Stimulated activated CD8-positive, alpha-beta memory T cell treated with anti-CD3 and anti-CD28 coated beads, Interleukin-2, amount 100 ng/mL, for 48 hours (primary cell): ENCODE measurements at regions not wholly inside any gene's neighbourhood (a gene's known extent, or its start where the extent isn't known, plus 50 kb on each side); places are given as distances from the start of the nearest gene placed in this dataset.
"Not testable (repeated sequence)": the region's sequence is repeated elsewhere in the genome, so short reads cannot be mapped to it uniquely, and the experiment has no call there.

Source experiments
- DNase-seq, 2 donors: peaks; one replicate each; pipeline ENCODE4 v3.0.0-alpha.2; 2020; ENCODE audit warnings: low read depth in 2 of 2

DNA sequence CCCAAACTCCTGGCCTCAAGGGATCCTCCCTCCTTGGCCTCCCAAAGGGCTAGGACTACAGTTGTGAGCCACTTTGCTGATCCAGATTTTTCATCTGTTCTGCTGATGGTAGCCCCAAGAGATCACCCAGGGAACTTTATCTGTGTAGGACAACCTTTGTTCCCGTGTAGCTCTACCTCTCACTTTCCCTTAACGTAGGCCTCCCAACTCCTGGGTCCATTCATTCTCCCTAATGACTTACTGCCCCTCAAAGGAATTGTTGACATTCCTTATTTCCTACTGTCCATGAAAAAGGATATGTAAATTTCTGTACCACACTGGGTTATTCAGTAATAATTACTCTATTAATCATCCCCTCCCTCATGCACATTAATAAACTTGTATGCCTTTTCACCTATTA lies 51.0 kb upstream of the PHF24 start:
- DNase-seq: no peak

DNA sequence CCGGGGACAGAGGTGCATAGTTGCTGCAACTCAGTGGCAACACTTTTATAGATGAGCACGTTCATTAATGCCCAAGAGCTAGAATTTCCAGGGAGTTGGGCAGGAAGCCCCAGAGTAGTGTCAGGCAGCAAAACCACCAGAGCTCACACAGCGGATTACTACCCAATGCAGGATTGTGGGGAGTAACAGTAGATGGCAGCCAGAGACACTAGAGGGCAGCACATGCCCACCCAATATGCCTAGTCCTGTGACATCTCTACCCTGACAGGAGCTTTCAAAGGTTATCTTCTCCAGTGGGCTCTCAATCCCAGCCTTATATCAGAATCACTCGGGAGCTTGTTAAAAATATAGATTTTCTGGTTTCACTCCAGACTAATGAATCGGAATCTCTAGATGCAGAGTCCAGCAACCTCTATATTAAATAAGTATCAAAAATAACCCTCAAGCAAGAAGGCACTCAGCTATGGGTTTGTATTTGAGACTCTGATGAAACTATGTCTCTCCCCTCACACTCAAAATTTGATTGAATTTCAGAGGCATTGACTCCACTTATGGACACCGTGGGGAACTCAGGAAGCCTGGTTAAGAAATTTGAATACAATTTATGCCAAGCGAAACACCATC lies 58.4 kb upstream of the PHF24 start:
- DNase-seq: peak; percentile 47 to 69

DNA sequence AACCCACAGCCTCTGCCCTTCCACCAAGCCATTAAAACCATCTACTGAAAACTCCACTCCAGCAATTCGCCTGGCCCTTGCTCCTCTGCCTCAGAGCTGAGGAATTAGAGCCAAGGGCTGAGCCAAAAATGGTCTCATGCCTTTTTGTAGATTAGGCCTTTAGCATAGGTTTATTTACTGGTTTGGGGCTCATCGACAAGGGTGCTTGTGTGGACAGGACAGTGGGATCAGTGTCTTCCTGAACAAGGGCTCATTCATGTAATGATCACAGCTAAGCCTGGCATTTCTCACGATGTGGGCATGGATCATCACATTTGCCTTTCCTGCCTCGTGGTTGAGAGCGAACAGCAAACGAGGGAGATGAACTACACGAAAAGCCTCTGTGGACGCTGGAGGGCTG lies 59.2 kb upstream of the PHF24 start:
- no peak for DNase-seq

DNA sequence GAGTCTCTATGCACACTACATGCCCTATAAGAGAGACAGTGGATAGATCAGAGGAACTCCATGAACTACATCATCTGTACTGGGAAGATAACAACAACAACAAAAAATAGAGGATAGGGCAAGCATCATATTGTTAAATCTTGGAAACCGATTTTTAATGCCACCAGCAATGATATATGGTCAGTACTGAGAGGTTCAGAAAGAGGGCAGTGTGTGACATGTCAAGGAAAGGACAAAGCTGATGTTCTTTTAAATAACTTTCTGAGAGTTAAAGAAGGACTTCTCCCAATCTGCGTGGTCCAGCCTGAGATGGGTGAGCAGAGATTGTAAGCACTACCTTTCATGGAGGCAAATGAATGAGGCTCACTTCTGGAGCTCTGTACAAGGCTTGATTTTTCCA lies 62.0 kb upstream of the PHF24 start:
- DNase-seq: no peak

DNA sequence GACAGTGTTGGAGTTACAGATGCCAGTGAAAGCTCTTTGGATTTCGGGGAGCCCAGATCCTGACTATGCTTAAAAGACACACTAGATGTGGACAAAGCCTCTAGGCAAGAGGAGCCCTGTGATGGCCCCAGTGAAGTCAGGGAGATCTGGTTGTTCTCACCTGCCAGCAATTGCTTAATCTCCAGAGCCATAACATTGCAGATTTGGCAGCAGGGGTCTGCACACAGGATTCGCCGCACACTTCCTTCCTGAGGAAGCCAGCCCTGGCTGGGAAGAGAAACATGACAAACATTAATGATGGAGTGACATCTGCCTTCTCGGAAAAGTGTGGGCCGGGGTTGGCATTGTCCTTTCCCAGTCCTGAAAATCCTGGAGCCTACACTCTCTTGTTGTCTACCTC lies 65.2 kb upstream of the PHF24 start:
- DNase-seq: no peak

DNA sequence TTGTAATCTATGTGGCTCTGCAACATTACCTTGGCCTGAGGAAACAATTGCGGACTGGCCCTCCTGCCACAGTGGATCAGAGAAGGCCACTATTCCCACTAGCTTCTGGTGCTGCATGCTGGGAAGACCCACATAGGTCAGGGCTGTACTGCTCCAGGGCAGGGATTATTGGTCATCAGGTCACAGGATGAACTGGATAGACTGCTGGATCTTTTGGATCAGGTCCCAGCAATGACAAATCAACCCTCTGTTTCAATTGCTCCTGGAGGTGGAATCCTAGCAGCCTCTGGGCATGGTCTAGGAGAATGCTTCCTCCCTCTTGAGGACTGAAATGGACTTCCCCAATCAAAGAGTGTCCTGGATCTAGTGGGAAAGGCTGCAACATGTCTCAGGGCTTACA lies 66.7 kb upstream of the PHF24 start:
- DNase-seq: no peak

DNA sequence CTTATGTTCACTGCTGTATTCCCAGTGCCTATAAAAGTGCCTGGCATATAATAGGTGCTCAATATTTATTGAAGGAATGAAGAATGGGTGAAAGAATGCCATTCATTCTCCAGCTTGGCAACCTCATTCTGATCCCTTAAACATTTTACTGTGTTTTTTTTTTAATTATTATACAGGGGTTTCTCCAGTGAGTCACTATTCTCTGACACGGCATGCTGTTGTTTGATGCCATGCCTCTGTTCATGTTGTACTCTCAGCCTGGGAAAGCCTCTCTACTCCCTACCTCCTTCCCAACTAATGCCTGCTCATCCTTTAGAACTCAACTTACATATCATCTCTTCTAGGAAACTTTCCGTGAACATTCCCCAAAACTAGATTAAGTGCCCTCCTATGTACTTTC lies 70.2 kb upstream of the PHF24 start:
- no peak for DNase-seq

DNA sequence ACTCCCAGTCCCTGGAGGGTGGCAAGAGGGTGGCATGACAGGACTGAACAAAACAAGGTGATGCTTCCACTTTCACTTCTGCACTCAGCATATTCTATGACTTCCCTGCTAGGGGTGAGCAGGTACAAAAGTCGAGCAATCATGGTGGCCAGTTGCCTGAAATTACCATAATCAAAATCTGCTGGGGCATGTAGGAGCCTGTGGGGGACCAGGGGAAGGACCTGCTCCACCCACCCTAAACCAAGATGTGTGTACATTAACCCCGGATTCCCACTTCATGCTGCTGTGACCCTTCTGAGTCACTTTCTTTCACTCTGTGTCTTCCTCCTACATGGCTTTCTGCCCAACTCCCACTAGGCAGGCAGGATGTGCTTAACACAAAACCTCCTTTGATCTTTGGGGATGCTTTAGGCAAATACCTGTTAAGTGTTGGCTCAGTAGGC lies 73.3 kb upstream of the PHF24 start:
- DNase-seq: peak in 1 of 2 donors; percentile 5

DNA sequence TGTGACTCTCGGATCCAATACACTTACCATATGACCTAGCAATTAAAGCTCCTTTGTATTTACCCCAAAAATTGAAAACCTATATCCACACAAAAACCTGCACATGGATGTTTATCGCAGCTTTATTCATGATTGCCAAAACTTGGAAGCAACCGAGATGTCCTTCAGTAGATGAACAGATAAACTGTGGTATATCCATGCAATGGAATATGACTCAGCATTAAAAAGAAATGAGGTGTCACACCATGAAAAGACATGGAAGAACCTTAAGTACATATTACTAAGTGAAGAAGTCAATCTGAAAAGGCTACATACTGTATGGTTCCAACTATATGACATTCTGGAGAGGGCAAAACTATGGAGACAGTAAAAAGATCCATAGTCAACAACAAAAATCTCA lies 82.0 kb upstream of the PHF24 start:
- DNase-seq: no peak

DNA sequence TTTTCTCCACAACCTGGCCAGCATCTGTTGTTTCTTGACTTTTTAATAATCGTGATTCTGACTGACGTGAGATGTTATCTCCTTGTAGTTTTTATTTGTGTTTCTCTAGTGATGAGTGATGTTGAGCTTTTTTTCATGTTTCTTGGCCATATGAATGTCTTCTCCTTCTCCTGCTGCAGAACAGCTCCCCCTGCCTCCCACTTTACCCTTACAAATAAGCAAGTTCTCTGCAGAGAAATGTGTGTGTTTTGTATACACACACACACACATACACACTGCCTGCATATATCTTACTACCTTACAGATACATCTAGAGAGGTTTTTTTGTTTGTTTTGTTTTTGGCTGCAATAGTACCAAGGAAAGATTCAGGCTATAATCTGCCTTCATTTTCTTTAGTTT lies 88.7 kb upstream of the PHF24 start:
- no peak for DNase-seq

DNA sequence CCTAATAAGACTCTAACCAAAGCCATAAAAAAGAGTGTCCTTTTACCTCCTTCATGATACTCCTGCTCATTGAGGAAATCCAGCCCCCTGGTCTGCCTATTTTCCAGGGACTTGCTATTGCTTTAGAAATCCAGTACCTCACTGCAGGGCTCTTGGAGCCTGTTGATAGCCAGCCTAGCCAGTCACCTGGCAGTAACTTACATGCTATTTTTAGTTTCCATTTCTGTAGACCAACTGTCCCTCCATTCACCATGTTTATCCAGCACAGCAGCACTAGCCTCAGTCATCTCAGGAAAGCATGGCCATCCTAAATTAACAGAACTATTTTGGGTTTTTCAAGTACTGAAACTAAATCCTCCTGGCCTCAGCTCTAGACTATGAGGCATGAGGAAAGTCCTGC lies 91.5 kb upstream of the PHF24 start:
- DNase-seq: no peak

DNA sequence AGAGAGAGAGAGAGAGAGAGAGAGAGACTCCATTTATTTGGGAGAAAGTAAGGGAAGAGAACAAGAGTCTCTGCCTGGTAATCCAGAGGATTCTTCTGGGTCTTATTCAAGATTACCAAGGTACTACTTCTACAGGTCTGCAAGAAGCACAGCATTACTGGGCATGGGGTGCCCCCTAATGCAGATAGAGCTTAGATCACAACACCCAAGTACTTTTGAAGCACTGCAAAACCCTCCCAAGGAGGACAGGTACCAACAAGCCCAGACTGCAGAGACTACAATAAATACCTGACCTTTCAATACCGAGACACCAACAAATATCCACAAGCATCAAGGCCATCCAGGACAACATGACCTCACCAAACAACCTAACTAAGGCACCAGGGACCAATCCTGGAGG lies 94.7 kb upstream of the PHF24 start:
- DNase-seq: no peak

DNA sequence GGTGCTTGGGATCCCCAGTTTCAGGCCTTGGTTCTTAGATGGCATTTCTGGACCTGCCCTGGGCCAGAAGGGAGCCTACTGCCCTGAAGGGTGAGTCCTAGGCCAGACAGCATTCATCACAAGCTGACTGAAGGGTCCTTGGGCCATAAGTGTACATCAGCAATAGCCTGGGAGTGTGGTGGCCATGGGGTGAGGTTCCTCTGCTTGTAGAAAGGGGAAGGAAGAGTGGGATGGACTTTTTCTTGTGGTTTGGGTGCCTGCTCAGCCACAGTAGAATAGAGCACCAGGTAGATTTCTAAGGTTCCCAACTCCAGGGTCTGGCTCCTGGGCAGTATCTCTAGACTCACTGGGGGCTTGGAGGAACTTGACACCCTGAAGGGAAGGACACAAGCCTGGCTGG lies 95.2 kb upstream of the PHF24 start:
- no peak for DNase-seq

DNA sequence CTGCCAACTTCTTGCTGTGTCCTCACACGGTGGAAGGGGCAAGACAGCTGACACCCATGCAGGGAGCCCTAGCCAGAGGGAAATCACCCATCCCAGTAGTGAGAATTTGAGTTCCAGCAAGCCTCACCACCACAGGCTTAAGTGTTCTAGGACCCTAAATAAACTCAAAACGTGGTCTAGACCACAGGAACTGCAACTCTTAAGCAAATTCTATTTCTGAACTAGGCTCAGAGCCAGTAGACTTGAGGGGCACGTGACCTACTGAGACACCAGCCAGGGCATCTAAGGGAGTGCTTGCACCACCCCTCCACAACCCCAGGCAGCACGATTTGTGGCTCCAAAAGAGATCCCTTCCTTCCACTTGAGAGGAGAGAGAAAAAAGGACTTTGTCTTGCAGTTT lies 96.0 kb upstream of the PHF24 start:
- DNase-seq: no peak

DNA sequence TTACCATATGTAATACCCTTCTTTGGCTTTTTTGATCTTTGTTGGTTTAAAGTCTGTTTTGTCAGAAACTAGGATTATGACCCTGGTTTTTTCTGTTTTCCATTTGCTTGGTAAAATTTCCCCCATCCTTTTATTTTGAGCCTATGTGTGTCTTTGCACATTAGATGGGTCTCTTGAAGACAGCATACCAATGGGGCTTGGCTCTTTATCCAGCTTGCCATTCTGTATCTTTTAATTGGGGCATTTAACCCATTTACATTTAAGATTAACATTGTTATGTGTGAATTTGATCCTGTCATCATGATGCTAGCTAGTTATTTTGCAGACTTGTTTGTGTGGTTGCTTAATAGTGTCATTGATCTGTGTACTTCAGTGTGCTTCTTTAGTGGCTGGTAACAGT lies 103.1 kb upstream of the PHF24 start:
- not testable (repeated sequence) for DNase-seq

DNA sequence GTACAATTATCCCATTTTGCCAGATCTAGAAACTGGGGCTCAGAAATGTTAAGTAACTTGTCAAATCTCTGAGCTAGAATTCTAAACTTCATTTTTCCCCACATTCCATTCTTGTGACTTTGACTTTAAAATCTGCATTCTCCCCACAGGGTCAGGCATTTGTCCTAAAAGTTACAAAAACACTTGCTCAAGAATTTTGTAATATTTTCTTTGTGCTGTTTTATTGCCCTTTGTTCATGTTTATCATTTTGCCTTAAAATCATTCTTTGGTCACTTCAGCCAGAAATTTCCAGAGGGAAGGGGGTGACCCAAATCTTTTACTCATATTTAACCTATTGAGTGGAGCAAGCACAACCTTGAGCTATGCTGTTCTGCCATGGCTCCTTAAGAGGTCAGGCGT lies 120.1 kb upstream of the CCL21 start:
- DNase-seq: no peak

DNA sequence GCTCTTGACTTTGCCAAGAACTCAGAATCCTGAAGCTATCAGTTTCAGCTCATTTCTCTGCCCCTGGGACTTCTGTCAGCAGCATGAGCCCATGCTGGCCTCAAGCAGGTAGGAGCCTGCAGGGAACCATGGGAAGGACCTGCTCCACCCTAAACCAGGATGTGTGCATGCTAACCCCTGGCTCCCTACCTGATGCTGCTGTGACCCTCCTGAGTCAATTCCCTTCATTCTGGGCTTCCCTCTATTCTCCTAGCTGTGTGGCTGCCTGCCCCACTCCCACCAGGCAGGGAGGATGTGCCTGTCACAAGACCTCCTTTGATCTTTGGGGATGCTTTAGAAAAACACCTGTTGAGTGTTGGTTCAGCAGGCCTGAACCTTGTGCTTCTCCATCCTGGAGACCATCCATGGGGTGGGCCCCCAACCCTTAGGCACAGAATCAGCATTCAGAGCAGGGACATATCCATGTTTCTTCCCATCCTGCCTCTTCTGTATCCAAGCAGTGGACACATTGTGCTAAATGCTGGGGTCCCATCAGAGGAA lies 117.1 kb upstream of the CCL21 start:
- DNase-seq: no peak

DNA sequence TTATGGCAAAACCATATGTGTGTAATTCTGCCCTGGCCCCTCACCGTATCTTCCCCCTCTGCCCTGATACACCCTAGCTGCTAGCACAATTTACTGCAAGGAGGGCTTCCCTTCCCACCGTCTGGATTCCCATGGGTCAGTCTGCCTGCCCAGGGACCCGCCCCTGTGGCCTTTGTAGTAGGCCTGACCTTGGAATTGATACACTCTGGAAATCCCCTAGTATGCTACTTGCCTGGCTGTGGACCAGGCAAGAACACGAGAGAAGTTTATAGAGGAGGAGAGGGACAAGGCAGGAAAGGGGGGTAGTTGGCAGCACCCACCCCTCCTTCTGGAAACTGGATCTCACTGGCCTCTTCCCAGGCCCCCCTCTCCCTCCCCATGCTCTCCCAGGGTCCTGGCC lies 115.8 kb upstream of the CCL21 start:
- DNase-seq: no peak

DNA sequence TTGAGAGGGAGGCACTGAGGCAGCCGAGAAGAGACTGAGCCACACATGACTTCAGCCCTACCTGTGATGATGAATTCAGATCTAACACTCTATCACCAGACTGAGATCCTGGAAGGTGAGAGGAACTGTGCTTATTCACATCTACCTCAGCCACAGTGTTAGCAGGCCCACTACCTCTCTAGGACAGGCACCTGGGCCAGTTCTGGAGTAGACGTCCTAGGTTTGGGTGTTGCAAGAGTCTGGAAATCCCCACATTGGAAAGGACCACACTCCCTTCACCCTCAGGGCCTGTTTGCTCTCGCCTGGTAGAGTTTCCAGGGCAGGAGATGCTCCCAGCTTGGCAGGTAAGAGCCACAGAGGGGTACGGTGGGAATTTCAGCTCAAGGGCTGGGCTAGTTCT lies 113.8 kb upstream of the CCL21 start:
- no peak for DNase-seq

DNA sequence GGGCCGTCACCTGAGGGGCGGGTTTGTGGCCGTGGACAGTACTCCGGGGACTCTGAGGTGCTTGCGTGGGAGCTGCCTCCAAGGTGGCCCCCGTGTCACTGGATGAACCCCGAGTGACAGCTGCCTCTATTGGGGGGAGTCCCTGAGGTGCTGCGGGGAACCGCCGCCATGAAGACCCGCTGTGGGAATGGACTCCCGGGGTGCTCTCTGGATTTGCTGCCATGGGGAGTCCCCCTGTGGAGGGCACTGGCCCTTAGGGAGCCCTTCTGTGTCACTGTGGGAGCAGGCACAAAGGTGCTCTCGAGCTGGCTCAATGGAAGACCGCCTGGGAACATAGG lies 100.2 kb upstream of the CCL21 start:
- no peak for DNase-seq

DNA sequence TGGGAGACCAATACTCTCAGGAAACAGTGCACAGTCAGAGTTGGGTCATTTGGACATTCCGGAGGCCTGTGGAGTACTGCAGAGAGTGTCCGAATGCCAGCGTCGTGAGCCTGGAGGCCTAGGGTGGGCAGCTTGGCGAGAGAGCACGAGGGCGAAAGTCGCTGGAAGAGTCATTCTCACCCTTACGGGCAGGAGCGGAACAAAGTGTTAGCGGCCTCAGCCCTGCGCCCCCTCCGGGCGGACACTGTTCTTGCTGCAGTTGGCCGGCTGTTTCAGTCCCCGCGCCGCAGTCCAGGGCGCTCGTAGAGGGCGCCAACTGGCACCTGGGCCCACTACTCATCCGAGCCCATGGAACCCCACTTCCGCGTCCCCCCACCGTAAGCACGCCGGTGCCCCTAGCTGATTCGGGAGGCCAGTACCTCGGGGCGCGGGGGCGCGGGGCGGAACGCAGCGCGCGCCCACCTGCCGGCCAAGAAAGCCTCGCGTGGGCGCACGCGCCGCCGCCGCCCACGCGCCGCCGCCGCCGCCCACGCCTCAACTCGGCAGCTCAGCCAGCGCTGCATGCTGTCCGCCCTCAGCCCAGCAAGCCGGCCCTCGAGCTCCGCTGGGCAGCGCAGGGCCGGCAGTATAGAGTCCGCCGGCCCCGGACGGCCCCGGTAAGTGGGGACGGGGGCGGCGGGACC lies 99.7 kb upstream of the CCL21 start:
- DNase-seq: no peak

DNA sequence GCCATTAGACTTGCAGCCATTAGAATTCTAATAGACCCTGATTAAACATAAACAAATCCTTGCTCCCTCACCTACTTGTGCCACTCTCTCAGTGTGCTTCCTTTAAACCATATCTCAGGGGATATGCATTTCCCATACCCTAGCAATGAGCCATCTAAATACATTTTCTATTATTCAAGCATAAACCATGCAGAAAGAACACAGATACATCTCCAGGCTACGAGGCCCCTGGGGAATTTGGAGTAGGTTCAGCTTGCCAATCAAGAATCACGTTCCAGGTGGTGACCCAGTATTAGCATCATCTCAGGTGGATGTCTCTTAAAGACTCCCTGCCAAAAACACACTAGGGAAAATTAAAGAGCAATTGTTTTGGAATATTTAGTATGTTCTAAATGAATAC lies 93.0 kb upstream of the CCL21 start:
- DNase-seq: no peak

DNA sequence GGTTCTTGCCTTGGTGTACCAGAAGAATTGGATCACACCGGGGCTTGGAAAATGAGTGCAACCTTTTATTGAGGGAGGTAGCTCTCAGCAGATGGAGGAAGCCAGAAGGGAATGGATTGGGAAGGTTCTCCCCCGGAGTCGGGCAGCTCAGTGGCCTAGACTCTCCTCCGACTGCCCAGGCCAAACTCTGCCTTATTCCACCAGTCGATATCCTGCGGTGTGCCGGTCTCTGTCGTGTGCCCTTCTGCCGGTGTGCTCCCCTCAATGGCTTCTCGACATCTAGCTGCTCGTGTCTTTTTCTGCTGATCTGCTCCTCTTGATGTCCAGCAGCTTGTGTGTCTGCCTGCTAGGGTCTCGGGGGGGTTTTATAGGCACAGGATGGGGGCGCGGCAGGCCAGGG lies 87.4 kb upstream of the CCL21 start:
- no peak for DNase-seq

DNA sequence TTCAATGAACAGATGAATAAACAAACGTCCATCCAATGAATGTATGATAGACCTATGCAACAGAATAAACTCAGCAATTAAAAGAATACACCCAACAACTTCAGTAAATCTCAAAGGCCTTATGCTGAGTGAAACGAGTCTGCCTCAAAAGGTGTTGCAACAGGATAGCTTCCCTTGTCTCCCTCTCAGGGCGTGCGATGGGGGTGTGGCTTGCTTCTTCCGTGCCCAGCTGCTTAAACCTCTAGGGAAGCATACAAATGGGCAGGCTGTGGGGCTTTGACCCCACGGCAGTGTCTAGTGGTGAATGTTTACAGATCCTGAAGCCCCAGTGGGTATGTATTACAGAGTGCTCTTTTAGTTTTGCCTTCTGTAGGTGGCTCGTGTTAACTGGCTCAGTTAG lies 87.0 kb upstream of the CCL21 start:
- no peak for DNase-seq
